ENCODE measurements at regions not wholly inside any gene's neighbourhood (a gene's known extent, or its start where the extent isn't known, plus 50 kb on each side); places are given as distances from the start of the nearest gene placed in this dataset.

DNA sequence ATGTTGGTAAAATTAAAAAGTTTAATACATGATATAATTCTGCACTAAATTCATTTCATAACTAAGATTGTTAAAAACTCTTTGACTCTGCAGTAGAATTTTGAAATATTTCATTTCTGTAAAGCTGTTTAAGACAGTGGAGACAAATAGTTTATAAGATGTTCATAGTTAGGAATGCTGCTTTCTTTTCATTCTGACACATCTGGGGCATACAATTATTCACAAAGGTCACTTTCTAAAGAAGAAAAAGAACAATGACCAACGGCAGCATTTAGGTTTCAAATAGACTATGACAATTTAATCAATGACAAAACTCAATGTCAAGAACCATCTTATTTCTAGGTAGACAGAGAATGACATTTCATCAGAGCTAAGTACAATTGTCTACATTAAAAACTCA, 1422.1 kb downstream of the PCDH9 start:
- 0 to 6% methylated on average over 1 of the region's 1 CpG for WGBS, 2 donors (ENCODE audit: low coverage in 1 of 2)
- Histone ChIP-seq H3K27ac (no peak overlapping the region), H3K36me3 (no peaks in the 10 kb centered on the region), H3K9me3 (no peaks in the 10 kb centered on the region), H3K4me3 (no peak overlapping the region), H3K27me3 (no peaks in the 10 kb centered on the region), H3K4me1 (no peaks in the 10 kb centered on the region)
- TF ChIP-seq POLR2AphosphoS5 (IDR thresholded peaks at IDR 0.05): no peak
- no peak for TF ChIP-seq POLR2A (IDR thresholded peaks at IDR 0.05)
- no peak for TF ChIP-seq EP300 (IDR thresholded peaks at IDR 0.05)
- TF ChIP-seq, protein P1, sequence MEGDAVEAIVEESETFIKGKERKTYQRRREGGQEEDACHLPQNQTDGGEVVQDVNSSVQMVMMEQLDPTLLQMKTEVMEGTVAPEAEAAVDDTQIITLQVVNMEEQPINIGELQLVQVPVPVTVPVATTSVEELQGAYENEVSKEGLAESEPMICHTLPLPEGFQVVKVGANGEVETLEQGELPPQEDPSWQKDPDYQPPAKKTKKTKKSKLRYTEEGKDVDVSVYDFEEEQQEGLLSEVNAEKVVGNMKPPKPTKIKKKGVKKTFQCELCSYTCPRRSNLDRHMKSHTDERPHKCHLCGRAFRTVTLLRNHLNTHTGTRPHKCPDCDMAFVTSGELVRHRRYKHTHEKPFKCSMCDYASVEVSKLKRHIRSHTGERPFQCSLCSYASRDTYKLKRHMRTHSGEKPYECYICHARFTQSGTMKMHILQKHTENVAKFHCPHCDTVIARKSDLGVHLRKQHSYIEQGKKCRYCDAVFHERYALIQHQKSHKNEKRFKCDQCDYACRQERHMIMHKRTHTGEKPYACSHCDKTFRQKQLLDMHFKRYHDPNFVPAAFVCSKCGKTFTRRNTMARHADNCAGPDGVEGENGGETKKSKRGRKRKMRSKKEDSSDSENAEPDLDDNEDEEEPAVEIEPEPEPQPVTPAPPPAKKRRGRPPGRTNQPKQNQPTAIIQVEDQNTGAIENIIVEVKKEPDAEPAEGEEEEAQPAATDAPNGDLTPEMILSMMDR (IDR thresholded peaks at IDR 0.05): no peak
- ATAC-seq: no peak

DNA sequence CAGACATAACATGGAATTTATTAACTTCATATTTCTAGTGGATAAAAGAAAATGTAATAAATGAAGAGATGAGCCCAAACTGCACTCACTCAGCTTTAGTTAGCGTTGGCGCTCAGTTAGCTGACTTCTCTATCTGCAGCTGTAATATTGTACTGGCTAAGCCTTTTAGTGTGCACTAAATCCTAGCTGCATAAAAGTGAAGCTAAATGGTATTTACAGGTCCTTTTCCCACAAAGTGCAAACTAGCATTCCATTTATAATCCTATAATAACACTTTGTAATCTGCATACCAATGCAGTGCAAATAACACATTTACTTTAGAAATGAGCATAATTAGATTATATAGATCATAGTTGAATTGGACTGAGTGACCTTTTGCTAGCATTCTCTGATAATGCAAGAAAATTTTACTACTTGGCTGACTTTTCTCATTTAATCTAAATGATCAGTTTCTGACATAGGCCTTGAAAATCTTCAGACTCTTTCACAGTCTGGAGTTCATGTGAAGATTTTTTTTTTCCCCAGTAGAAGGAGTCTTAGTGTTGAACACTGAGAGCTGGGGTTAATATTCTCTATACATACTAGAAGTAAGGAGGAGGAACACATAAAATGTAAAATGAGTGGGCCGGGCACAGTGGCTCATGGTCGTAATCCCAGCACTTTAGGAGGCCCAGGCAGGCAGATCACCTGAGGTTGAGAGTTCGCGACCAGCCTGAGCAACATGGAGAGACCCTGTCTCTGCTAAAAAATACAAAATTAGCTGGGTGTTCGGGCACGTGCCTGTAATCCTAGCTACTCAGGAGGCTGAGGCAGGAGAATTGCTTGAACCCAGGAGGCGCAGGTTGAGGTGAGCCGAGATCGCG, 1426.4 kb downstream of the PCDH9 start:
- Histone ChIP-seq H3K9me3 (no peaks in the 10 kb centered on the region), H3K27ac (no peak overlapping the region), H3K36me3 (no peaks in the 10 kb centered on the region), H3K4me3 (no peak overlapping the region), H3K27me3 (no peaks in the 10 kb centered on the region), H3K4me1 (no peaks in the 10 kb centered on the region)
- TF ChIP-seq POLR2A (IDR thresholded peaks at IDR 0.05) (no peak), EP300 (IDR thresholded peaks at IDR 0.05) (no peak), POLR2AphosphoS5 (IDR thresholded peaks at IDR 0.05) (no peak)
- TF ChIP-seq, protein P1 (IDR thresholded peaks at IDR 0.05): no peak
- 93 to 96% methylated on average over 12 of the region's 12 CpGs for WGBS, 2 donors (ENCODE audit: low coverage in 1 of 2)
- no peak for ATAC-seq

DNA sequence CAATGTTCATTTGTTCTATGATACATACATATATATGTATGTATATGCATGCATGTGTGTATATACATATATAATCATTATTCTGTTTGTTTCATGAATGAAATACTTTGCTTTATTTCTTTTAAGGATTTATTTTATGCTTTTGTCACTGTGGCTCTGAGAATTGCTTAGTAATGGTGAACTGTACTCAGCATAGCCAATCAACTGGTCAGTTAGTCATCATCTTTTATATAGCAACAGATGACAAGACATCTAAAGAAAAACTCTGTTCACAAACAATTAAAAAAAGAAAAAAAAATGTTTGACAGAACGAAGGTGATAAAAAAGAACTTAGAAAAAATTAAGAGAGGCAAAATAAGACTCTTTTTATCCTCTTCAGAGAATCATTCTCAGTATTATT, 1440.3 kb downstream of the PCDH9 start:
- WGBS, 2 donors (ENCODE audit: low coverage in 1 of 2): 0 to 36% methylated on average over 1 of the region's 1 CpG
- Histone ChIP-seq H3K4me1 (no peaks in the 10 kb centered on the region), H3K9me3 (no peaks in the 10 kb centered on the region), H3K4me3 (no peak overlapping the region), H3K27ac (no peak overlapping the region), H3K27me3 (no peaks in the 10 kb centered on the region), H3K36me3 (no peaks in the 10 kb centered on the region)
- no peak for ATAC-seq
- TF ChIP-seq, protein P1 (IDR thresholded peaks at IDR 0.05): no peak

DNA sequence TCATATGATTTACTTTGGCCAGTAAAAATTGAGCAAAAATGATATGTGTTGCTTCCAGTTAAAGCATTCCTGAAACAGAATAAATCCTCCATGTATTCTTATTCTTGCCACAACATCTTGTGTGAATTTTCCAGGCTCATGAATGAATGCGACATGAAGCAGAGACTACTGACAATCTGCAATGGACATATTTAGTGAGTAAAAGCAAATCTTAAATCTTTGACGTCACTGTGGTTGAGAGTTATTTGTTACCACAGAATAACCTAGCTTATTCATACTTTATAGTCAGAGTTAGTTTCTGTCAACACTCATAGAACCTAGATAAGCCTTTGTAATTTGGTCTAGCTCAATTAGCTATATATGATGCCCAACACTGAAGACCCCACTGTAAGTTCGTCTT, 1443.1 kb downstream of the PCDH9 start:
- TF ChIP-seq POLR2AphosphoS5 (IDR thresholded peaks at IDR 0.05) (no peak), EP300 (IDR thresholded peaks at IDR 0.05) (no peak), POLR2A (IDR thresholded peaks at IDR 0.05) (no peak)
- TF ChIP-seq, protein P1 (IDR thresholded peaks at IDR 0.05): no peak
- H3K9me3 ChIP-seq: no peaks in the 10 kb centered on the region
- no peaks in the 10 kb centered on the region for H3K36me3 ChIP-seq
- no peaks in the 10 kb centered on the region for H3K27me3 ChIP-seq
- WGBS, 2 donors (ENCODE audit: low coverage in 1 of 2): 85 to 94% methylated on average over 3 of the region's 3 CpGs
- no peaks in the 10 kb centered on the region for H3K4me1 ChIP-seq
- no peak for ATAC-seq
- H3K4me3 ChIP-seq: no peak overlapping the region
- no peak overlapping the region for H3K27ac ChIP-seq

DNA sequence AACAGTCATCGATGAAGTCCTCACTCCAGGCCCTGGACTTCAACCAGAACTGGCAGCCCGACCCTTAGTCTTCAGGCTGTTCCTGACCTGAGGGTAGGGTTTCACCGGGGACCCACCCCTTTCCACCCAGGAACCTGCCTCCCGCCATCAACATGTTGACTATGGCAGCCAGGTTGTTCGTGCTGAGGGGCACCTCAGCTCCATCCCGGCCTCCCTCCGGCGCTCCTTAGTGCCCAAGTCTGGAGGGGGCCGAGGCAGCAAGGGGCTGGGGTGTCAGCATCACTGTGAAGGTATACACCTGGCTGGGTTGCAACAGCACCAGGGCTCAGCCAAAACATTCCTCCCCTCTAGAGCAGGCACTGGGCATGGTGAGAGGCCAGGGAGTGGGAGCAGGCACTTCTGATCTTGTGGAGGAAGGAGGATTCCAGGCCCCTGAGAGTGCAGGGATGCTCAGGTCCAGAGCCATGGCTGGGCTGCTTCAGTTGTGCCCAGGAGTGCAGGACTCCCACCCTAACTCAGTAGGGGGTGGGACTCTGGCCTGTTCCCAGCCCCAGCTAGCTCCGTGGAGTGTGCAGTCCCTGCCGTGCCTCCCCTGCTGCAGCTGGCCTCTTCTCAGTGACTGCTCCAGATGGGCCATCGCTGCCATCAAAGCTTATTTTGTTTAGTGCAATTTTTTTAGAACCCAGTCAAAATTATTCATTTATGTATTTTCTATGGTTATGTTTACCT, 1445.9 kb downstream of the PCDH9 start:
- no peaks in the 10 kb centered on the region for H3K9me3 ChIP-seq
- ATAC-seq: peak; percentile 22
- WGBS, 2 donors (ENCODE audit: low coverage in 1 of 2): 75 to 83% methylated on average over 3 to 5 of the region's 12 CpGs
- TF ChIP-seq POLR2AphosphoS5 (IDR thresholded peaks at IDR 0.05) (no peak), EP300 (IDR thresholded peaks at IDR 0.05) (no peak), POLR2A (IDR thresholded peaks at IDR 0.05) (no peak)
- TF ChIP-seq, protein P1 (IDR thresholded peaks at IDR 0.05): no peak
- no peak overlapping the region for H3K27ac ChIP-seq
- H3K27me3 ChIP-seq: no peaks in the 10 kb centered on the region
- H3K4me3 ChIP-seq: no peak overlapping the region
- no peaks in the 10 kb centered on the region for H3K36me3 ChIP-seq
- no peaks in the 10 kb centered on the region for H3K4me1 ChIP-seq

Measured in gastroesophageal sphincter (tissue), 4 donors.